PC-9 (cell line): ENCODE measurements at regions not wholly inside any gene's neighbourhood (a gene's known extent, or its start where the extent isn't known, plus 50 kb on each side); places are given as distances from the start of the nearest gene placed in this dataset.
"Not testable (repeated sequence)": the region's sequence is repeated elsewhere in the genome, so short reads cannot be mapped to it uniquely, and the experiment has no call there.

Source experiments
- BruUV-seq: library from RNA; stranded (reverse); fragments of 400-500 nt; replicated peaks from 2 replicates; lab custom pipeline; 2021; lab: Mats Ljungman, UMichigan
- CTCF ChIA-PET: fragments of 300-600 bp; sonication (Branson Sonifier 250); formaldehyde crosslinking; loops from one replicate; lab custom pipeline; 2022; ENCODE audit warnings: antibody characterized with exemption; lab: Charles Lee
- POLR2A ChIA-PET: fragments of 300-600 bp; sonication (Branson Sonifier 250); formaldehyde crosslinking; loops from one replicate; lab custom pipeline; 2022; ENCODE audit warnings: antibody characterized with exemption; ENCODE audit not compliant: unreplicated experiment; lab: Charles Lee
- DNase-seq, 2 experiments: peaks; one replicate each; pipeline versions ENCODE4 v3.0.0 to v3.0.0-alpha.2; 2015 to 2022; ENCODE audit warnings: mixed read lengths in 1 of 2
- H2AFZ ChIP-seq: fragments of 200-600 bp; sonication (generic); 2 replicates; pipeline ENCODE4 v1.8.1; 2017; ENCODE audit warnings: antibody characterized with exemption
- H3F3A ChIP-seq: fragments of 200-600 bp; sonication (generic); 2 replicates; pipeline ENCODE4 v1.8.1; 2017; ENCODE audit warnings: antibody characterized with exemption, mild to moderate bottlenecking, low read depth; ENCODE audit not compliant: insufficient read depth
- H3K27ac ChIP-seq: fragments of 200-600 bp; sonication (generic); 2 replicates; pipeline ENCODE4 v1.6.1; 2016; ENCODE audit warnings: mixed run types
- H3K27me3 ChIP-seq: fragments of 200-600 bp; sonication (generic); 2 replicates; pipeline ENCODE4 v1.6.1; 2016; ENCODE audit warnings: low read depth, mixed run types; ENCODE audit not compliant: insufficient read depth
- H3K36me3 ChIP-seq: fragments of 200-600 bp; sonication (generic); 2 replicates; pipeline ENCODE4 v1.6.1; 2016; ENCODE audit warnings: low read depth, mixed run types
- H3K4me1 ChIP-seq: fragments of 200-600 bp; sonication (generic); replicated peaks from 2 replicates; pipeline ENCODE4 v1.6.1; 2016; ENCODE audit warnings: mixed run types; ENCODE audit not compliant: insufficient read depth
- H3K4me2 ChIP-seq: fragments of 200-600 bp; sonication (generic); 2 replicates; pipeline ENCODE4 v1.6.1; 2017; ENCODE audit warnings: mixed run types
- H3K4me3 ChIP-seq: fragments of 200-600 bp; sonication (generic); 2 replicates; pipeline ENCODE4 v1.6.1; 2016; ENCODE audit warnings: mixed run types
- H3K79me2 ChIP-seq: fragments of 200-600 bp; sonication (generic); 2 replicates; pipeline ENCODE4 v1.6.1; 2017; ENCODE audit warnings: low read depth, mixed run types
- H3K9me2 ChIP-seq: fragments of 200-600 bp; sonication (generic); 2 replicates; pipeline ENCODE4 v1.8.1; 2017; ENCODE audit warnings: mild to moderate bottlenecking; ENCODE audit not compliant: insufficient read depth
- H3K9me3 ChIP-seq: fragments of 200-600 bp; sonication (generic); 2 replicates; pipeline ENCODE4 v1.8.1; 2016; ENCODE audit warnings: low read depth; ENCODE audit not compliant: insufficient read depth
- H4K20me1 ChIP-seq: fragments of 200-600 bp; sonication (generic); 2 replicates; pipeline ENCODE4 v1.8.1; 2017; ENCODE audit not compliant: insufficient read depth
- CTCF ChIP-seq: fragments of 200-600 bp; sonication (generic); conservative IDR thresholded peaks from 2 replicates; pipeline ENCODE4 v1.6.1; 2017; ENCODE audit warnings: mixed run types, antibody characterized with exemption, mild to moderate bottlenecking, moderate library complexity
- EZH2 ChIP-seq: fragments of 200-600 bp; sonication (generic); IDR thresholded peaks from 2 replicates; pipeline ENCODE4 v1.8.0; 2017; ENCODE audit warnings: antibody characterized with exemption, low read depth
- intact Hi-C: fragments of 100-400 bp; cut with micrococcal nuclease; formaldehyde crosslinking; loops from one replicate; pipeline ENCODE4 v1.10.0; 2022; ENCODE audit not compliant: unreplicated experiment

DNA sequence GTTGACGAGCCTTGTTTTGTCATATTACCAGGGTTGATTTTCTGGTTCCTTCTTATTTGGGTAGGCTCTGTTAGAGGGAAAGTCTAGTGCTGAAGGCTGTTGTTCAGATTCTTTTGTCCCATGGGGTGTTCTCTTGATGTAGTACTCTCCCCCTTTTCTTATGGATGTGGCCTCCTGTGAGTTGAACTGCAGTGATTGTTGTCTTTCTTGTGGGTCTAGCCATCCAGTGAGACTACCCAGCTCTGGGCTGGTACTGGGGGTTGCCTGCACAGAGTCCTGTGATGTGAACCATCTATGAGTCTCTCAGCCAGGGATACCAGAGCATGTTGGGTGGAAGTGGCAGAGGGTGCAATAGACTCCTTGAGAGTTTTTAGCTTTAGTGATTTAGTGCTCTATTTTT lies 680.6 kb downstream of the RFPL4B start:
- H3K27ac ChIP-seq, result no peak overlapping the region
- H3K9me3 ChIP-seq, result no peaks in the 10 kb centered on the region
- intact Hi-C loops, result no loop called here
- ChIA-PET POLR2A (no interaction called here), CTCF (no interaction called here)
- no peaks in the 10 kb centered on the region for H3K9me2 ChIP-seq
- no peak for DNase-seq
- BruUV-seq, result no TSS peak
- H2AFZ ChIP-seq, result no peak overlapping the region
- H3K36me3 ChIP-seq, result no peaks in the 10 kb centered on the region
- no peaks in the 10 kb centered on the region for H4K20me1 ChIP-seq
- no peaks in the 10 kb centered on the region for H3K27me3 ChIP-seq
- no peak overlapping the region for H3K4me3 ChIP-seq
- no peaks in the 10 kb centered on the region for H3F3A ChIP-seq
- no peak overlapping the region for H3K4me2 ChIP-seq
- TF ChIP-seq EZH2, result no peak
- TF ChIP-seq CTCF, result no peak
- H3K4me1 ChIP-seq, result no peaks in the 10 kb centered on the region
- no peaks in the 10 kb centered on the region for H3K79me2 ChIP-seq

- not testable (repeated sequence) for H3K36me3 ChIP-seq, DNase-seq
These were observed 682.0 kb downstream of the RFPL4B start for GRCh38 chr6:113029161-113029560.

GRCh38 chr6:113031591-113032238 lies 684.6 kb downstream of the RFPL4B start:
- no peaks in the 10 kb centered on the region for H3K9me3 ChIP-seq
- intact Hi-C loops, result no loop called here
- TF ChIP-seq EZH2, result no peak
- TF ChIP-seq CTCF, result no peak
- no peaks in the 10 kb centered on the region for H3K9me2 ChIP-seq
- H3K4me3 ChIP-seq, result no peak overlapping the region
- POLR2A ChIA-PET, result no interaction called here
- H3F3A ChIP-seq, result no peaks in the 10 kb centered on the region
- H3K4me2 ChIP-seq, result no peak overlapping the region
- H2AFZ ChIP-seq, result no peak overlapping the region
- no peaks in the 10 kb centered on the region for H3K27me3 ChIP-seq
- H3K27ac ChIP-seq, result no peak overlapping the region
- H3K36me3 ChIP-seq, result no peaks in the 10 kb centered on the region
- DNase-seq, result no peak
- CTCF ChIA-PET, result no interaction called here
- no peaks in the 10 kb centered on the region for H3K79me2 ChIP-seq
- H4K20me1 ChIP-seq, result no peaks in the 10 kb centered on the region
- no TSS peak for BruUV-seq
- H3K4me1 ChIP-seq, result no peaks in the 10 kb centered on the region

More at GRCh38 chr6:113029161-113029560, 682.0 kb downstream of the RFPL4B start:
- H3K79me2 ChIP-seq, BruUV-seq, H3K9me3 ChIP-seq, H2AFZ ChIP-seq, H3F3A ChIP-seq, H4K20me1 ChIP-seq, H3K27ac ChIP-seq, H3K9me2 ChIP-seq, H3K4me3 ChIP-seq, H3K4me2 ChIP-seq, CTCF ChIA-PET, intact Hi-C loops, POLR2A ChIA-PET, H3K4me1 ChIP-seq, H3K27me3 ChIP-seq: not testable (repeated sequence)

- Histone ChIP-seq H4K20me1 (no peaks in the 10 kb centered on the region), H3K79me2 (no peaks in the 10 kb centered on the region), H3K4me3 (no peak overlapping the region), H3K36me3 (no peaks in the 10 kb centered on the region), H3F3A (no peaks in the 10 kb centered on the region), H3K9me3 (no peaks in the 10 kb centered on the region; the same call in 1 of the 2 replicates), H3K27ac (no peak overlapping the region), H3K4me1 (no peaks in the 10 kb centered on the region), H3K4me2 (no peak overlapping the region), H3K27me3 (no peaks in the 10 kb centered on the region), H3K9me2 (no peaks in the 10 kb centered on the region), H2AFZ (no peak overlapping the region)
- intact Hi-C loops, result no loop called here
- ChIA-PET CTCF (no interaction called here), POLR2A (no interaction called here)
- no peak for DNase-seq
- BruUV-seq, result no TSS peak
- TF ChIP-seq EZH2, result no peak
- TF ChIP-seq CTCF, result no peak
These were observed 691.9 kb downstream of the RFPL4B start for GRCh38 chr6:113039005-113039404.
